ENCODE measurements at regions not wholly inside any gene's neighbourhood (a gene's known extent, or its start where the extent isn't known, plus 50 kb on each side); places are given as distances from the start of the nearest gene placed in this dataset.

- DNase-seq: no peak
- 84 to 92% methylated on average over 1 of the region's 1 CpG for WGBS, 2 donors
- Histone ChIP-seq H3K4me1 (no peaks in the 10 kb centered on the region), H3K4me3 (no peak overlapping the region), H3K9me3 (no peaks in the 10 kb centered on the region), H3K36me3 (no peaks in the 10 kb centered on the region), H3K27me3 (no peaks in the 10 kb centered on the region), H3K27ac (no peak overlapping the region)
- no peak for TF ChIP-seq POLR2A (IDR thresholded peaks at IDR 0.05)
- no peak for TF ChIP-seq CTCF (IDR thresholded peaks at IDR 0.05)
- intact Hi-C loops (cut with DNase I): no loop called here
Measured at GRCh38 chr21:27584256-27584655, 617.4 kb upstream of the ADAMTS5 start.

GRCh38 chr21:27582948-27583430 is 616.1 kb upstream of the ADAMTS5 start:
- H3K4me3 ChIP-seq: no peak overlapping the region
- no peaks in the 10 kb centered on the region for H3K27me3 ChIP-seq
- no peak overlapping the region for H3K27ac ChIP-seq
- no peaks in the 10 kb centered on the region for H3K9me3 ChIP-seq
- no peaks in the 10 kb centered on the region for H3K4me1 ChIP-seq
- DNase-seq: no peak
- H3K36me3 ChIP-seq: no peaks in the 10 kb centered on the region
- intact Hi-C loops (cut with DNase I): no loop called here
- 68 to 70% methylated on average over 3 of the region's 3 CpGs for WGBS, 2 donors
- TF ChIP-seq POLR2A (IDR thresholded peaks at IDR 0.05) (no peak), CTCF (IDR thresholded peaks at IDR 0.05) (no peak)

GRCh38 chr21:27582246-27582947 is 615.5 kb upstream of the ADAMTS5 start:
- DNase-seq: no peak
- TF ChIP-seq POLR2A (IDR thresholded peaks at IDR 0.05) (no peak), CTCF (IDR thresholded peaks at IDR 0.05) (no peak)
- no peaks in the 10 kb centered on the region for H3K27me3 ChIP-seq
- no peak overlapping the region for H3K27ac ChIP-seq
- 88% methylated on average over 2 of the region's 2 CpGs for WGBS, 2 donors
- H3K4me3 ChIP-seq: no peak overlapping the region
- intact Hi-C loops (cut with DNase I): no loop called here
- no peaks in the 10 kb centered on the region for H3K9me3 ChIP-seq
- H3K36me3 ChIP-seq: no peaks in the 10 kb centered on the region
- no peaks in the 10 kb centered on the region for H3K4me1 ChIP-seq

GRCh38 chr21:27581168-27581567 is 614.3 kb upstream of the ADAMTS5 start:
- Histone ChIP-seq H3K27ac (no peak overlapping the region), H3K27me3 (no peaks in the 10 kb centered on the region), H3K4me3 (no peak overlapping the region), H3K36me3 (no peaks in the 10 kb centered on the region), H3K4me1 (no peaks in the 10 kb centered on the region), H3K9me3 (no peaks in the 10 kb centered on the region)
- intact Hi-C loops (cut with DNase I): no loop called here
- TF ChIP-seq POLR2A (IDR thresholded peaks at IDR 0.05): no peak
- no peak for TF ChIP-seq CTCF (IDR thresholded peaks at IDR 0.05)
- 46% methylated on average over 4 of the region's 4 CpGs for WGBS, 2 donors
- DNase-seq: no peak

- 57 to 75% methylated on average over 1 of the region's 1 CpG for WGBS, 2 donors
- no peak for DNase-seq
Measured at GRCh38 chr21:27580276-27580675, 613.4 kb upstream of the ADAMTS5 start.

More at GRCh38 chr21:27580276-27580675, 613.4 kb upstream of the ADAMTS5 start:
- intact Hi-C loops (cut with DNase I): no loop called here
- Histone ChIP-seq H3K4me3 (no peak overlapping the region), H3K27me3 (no peaks in the 10 kb centered on the region), H3K9me3 (no peaks in the 10 kb centered on the region), H3K27ac (no peak overlapping the region), H3K4me1 (no peaks in the 10 kb centered on the region), H3K36me3 (no peaks in the 10 kb centered on the region)
- TF ChIP-seq POLR2A (IDR thresholded peaks at IDR 0.05): no peak
- TF ChIP-seq CTCF (IDR thresholded peaks at IDR 0.05): no peak
